ENCODE measurements at regions not wholly inside any gene's neighbourhood (a gene's known extent, or its start where the extent isn't known, plus 50 kb on each side); places are given as distances from the start of the nearest gene placed in this dataset.

DNA sequence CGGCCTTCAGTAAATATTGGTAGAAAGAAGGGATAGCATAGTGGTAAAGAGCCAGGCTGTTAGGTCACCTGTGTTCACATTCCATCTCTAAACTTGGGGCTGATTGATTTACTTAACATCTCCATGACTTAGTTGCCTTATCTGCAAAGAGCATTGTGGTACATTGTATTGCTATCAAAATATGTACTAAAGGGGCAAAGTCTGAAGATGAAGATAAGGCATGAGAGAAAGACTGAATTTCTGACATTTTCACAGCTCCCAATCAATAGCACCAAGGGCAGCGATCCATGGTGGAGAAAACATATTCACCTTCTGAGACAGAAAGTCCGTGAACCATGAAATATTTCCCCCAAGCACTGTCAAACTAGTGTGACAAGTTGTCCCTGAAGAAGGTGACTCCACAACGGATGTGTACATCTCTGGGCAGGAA lies 223.3 kb upstream of the STXBP5 start (continued):
- peak; percentile 42; the same call in 1 of the 2 replicates for TF ChIP-seq SNAPC2 (CRISPR knock-in tag; IDR thresholded peaks at IDR 0.05)
- TF ChIP-seq ZNF33B (CRISPR knock-in tag; IDR thresholded peaks at IDR 0.05): no peak
- TF ChIP-seq KAT7 (CRISPR knock-in tag; IDR thresholded peaks at IDR 0.05; ENCODE audit: borderline replicate concordance): no peak
- no peak for TF ChIP-seq ZBTB25 (CRISPR knock-in tag; IDR thresholded peaks at IDR 0.05)
- peak; percentile 94 for TF ChIP-seq DPF2 (CRISPR knock-in tag; IDR thresholded peaks at IDR 0.05; ENCODE audit: borderline replicate concordance, low read depth)
- TF ChIP-seq SKI (IDR thresholded peaks at IDR 0.05; ENCODE audit: partially characterized antibody): peak; percentile 69
- TF ChIP-seq FOXO4 (CRISPR knock-in tag; conservative IDR thresholded peaks at IDR 0.05): no peak
- no peak for TF ChIP-seq ZNF576 (CRISPR knock-in tag; IDR thresholded peaks at IDR 0.05)
- TF ChIP-seq ELF4 (CRISPR knock-in tag; IDR thresholded peaks at IDR 0.05; ENCODE audit: borderline replicate concordance): no peak
- TF ChIP-seq MAFF (IDR thresholded peaks at IDR 0.05; ENCODE audit: low read depth, low read length): no peak
- TF ChIP-seq SNAPC4 (CRISPR knock-in tag; IDR thresholded peaks at IDR 0.05): no peak
- no peak for TF ChIP-seq NRL (CRISPR knock-in tag; IDR thresholded peaks at IDR 0.05; ENCODE audit: borderline replicate concordance)
- TF ChIP-seq, protein P1, sequence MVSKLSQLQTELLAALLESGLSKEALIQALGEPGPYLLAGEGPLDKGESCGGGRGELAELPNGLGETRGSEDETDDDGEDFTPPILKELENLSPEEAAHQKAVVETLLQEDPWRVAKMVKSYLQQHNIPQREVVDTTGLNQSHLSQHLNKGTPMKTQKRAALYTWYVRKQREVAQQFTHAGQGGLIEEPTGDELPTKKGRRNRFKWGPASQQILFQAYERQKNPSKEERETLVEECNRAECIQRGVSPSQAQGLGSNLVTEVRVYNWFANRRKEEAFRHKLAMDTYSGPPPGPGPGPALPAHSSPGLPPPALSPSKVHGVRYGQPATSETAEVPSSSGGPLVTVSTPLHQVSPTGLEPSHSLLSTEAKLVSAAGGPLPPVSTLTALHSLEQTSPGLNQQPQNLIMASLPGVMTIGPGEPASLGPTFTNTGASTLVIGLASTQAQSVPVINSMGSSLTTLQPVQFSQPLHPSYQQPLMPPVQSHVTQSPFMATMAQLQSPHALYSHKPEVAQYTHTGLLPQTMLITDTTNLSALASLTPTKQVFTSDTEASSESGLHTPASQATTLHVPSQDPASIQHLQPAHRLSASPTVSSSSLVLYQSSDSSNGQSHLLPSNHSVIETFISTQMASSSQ (IDR thresholded peaks at IDR 0.05; ENCODE audit: low read depth): peak; percentile 57; the same call in 1 of the 2 replicates
- TF ChIP-seq, protein P1 (CRISPR knock-in tag; IDR thresholded peaks at IDR 0.05; ENCODE audit: borderline replicate concordance): peak; percentile 85; the same call in 1 of the 2 replicates
- TF ChIP-seq ZNF720 (CRISPR knock-in tag; IDR thresholded peaks at IDR 0.05): no peak
- TF ChIP-seq, protein P2, sequence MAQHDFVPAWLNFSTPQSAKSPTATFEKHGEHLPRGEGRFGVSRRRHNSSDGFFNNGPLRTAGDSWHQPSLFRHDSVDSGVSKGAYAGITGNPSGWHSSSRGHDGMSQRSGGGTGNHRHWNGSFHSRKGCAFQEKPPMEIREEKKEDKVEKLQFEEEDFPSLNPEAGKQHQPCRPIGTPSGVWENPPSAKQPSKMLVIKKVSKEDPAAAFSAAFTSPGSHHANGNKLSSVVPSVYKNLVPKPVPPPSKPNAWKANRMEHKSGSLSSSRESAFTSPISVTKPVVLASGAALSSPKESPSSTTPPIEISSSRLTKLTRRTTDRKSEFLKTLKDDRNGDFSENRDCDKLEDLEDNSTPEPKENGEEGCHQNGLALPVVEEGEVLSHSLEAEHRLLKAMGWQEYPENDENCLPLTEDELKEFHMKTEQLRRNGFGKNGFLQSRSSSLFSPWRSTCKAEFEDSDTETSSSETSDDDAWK (CRISPR knock-in tag; IDR thresholded peaks at IDR 0.05): no peak
- TF ChIP-seq ZNF550 (CRISPR knock-in tag; IDR thresholded peaks at IDR 0.05; ENCODE audit: borderline replicate concordance): no peak
